Right kidney (tissue), 1 donor: ENCODE measurements at regions not wholly inside any gene's neighbourhood (a gene's known extent, or its start where the extent isn't known, plus 50 kb on each side); places are given as distances from the start of the nearest gene placed in this dataset.
"Not testable (repeated sequence)": the region's sequence is repeated elsewhere in the genome, so short reads cannot be mapped to it uniquely, and the experiment has no call there.

Experiments
- DNase-seq: peaks from one replicate; pipeline ENCODE4 v3.0.0-alpha.2; 2016

DNA sequence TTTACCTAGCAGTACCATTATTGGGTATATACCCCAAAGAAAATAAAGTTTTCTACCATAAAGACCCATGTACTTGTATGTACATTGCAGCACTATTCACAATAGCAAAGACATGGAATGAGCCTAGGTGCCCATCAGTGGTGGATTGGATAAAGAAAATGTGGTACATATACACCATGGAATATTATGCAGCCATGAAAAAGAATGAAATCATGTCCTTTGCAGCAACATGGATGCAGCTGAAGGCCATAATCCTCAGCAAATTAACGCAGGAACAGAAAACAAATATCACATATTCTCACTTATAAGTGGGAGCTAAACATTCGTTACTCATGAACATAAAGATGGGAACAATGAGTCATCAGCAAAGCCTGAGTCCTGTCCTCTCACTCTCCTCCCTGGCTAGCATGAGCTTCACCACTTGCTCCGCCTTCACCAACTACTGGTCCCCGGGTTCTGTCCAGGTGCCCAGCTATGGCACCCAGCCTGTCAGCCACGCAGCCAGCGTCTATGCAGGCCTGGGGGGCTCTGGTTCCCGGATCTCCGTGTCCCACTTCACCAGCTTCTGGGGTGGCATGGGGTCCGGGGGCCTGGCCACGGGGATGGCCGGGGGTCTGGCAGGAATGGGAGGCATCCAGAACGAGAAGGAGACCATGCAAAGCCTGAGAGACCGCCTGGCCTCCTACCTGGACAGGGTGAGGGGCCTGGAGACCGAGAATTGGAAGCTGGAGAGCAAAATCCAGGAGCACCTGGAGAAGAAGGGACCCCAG is 562.1 kb downstream of the ZNF674 start:
- not testable (repeated sequence) for DNase-seq

DNA sequence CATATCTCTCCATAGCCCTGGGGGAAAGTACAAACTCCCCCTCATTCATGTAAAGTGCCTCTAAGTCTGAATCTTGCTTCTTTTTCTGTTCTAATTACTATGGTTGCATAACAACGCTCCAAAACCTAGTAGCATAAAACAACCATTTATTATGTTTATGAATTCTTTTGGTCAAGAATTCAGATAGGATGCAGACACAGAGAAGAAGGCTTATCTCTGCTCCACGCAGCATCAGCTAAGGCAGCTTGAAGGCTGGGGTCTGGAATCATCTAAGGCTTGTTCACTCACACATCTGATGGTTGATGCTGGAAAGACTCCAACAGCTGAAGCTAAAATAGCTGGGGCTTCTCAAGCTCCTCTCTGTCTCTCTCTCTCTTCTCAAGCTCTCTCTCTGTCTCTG is 564.5 kb downstream of the ZNF674 start:
- no peak for DNase-seq

DNA sequence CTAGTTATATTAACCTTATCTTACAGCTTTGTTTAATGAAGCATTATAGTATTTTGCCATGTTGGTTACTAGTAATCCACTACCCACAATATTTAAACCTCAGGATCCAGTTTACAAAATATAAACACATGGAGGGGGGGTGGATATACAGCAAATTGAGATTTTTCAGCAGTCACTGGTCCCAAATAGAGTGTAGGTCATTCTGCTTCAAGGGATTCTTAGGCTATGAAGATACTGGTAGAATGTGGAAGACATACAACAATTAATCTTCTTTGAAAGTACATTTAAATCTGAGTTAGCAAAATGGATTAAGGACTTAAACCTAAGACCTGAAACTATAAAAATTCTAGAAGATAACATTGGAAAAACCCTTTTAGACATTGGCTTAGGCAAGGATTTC is 569.6 kb downstream of the ZNF674 start:
- DNase-seq = no peak

DNA sequence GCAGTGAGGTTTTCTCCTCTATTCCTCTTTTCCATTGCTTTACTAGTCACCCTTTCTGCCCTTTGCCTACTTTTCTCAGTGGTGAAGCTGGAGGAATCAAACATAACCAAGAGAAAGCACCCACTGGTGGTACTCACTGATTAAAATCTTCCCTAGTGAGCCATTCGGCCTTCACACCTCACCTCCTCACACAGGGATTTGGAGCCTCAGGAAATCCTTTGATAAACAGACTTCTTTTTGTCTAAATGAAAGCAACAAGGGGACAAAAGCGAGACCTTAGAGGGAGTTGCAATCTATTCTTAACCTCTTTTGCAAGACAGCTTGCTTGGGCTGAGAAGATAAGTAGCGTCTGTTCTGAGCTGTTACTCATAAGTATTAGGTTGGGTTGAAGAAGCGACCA is 572.6 kb downstream of the ZNF674 start:
- DNase-seq = no peak

DNA sequence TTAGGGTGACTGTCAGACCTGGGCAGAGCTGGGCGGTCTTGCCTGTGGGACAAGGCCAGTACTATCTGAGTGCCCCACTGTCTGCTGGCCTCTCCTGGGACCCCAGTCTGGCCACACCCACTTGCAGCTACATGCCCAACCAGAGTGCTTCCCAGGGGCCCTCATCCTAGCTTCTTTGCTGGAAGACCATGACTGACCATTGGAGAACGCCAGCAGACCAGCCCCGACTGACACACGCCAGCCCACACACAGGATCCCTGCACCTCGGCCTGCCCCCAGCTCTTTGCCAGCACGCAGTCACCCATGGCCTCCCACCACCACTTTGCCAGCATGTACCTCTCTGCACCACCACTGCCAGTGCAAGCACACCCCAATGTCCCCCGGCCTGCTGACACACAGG is 585.7 kb downstream of the ZNF674 start:
- no peak for DNase-seq

DNA sequence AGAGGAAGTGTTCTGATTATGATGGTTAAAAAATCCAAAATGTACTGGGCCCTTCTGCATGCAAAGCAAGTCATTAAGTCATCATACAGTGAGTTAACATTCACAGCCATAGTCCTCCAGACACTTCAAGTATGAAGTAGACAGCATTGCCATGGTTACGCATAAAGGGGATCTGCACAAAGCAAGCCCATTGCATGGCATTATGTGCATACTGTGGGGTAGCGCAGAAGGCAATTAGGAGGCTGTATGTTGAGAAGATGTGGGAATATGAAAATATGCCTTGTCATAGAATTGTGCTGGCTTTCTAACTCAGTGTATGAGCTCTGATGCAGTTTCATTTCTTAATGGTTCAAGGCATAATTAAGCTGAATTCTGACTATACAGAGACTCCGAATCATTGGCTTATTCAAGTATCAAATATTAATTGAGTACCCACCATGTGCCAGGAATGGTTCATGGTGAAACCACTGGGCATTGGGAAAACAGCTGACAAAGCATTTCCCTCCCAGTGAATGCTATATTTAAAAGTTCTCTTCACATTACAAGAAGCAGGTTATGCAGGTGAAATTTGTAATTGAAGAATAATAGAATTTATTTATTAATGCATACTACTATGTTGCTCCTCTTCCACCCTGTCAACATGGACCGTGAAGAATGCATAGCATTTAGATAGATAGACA is 588.9 kb downstream of the ZNF674 start:
- DNase-seq = no peak

DNA sequence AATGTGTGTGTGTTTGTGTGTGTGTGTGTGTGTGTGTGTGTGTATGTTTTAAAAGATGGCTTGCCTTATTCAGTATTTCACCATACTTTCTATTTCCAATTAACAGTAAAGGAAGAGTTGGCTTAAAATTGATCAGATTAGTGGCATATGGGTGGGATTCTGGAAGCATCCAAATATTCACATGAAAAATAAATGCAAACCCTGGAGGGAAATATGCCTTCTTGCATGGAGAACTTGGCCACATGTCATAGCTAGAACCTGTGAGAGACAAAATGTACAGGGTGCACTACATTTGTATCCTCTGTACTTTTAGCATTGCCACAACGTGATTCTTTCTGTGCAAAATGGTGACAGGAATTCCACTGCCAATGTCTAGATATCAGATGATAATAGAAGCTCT is 589.6 kb downstream of the ZNF674 start:
- DNase-seq = no peak

DNA sequence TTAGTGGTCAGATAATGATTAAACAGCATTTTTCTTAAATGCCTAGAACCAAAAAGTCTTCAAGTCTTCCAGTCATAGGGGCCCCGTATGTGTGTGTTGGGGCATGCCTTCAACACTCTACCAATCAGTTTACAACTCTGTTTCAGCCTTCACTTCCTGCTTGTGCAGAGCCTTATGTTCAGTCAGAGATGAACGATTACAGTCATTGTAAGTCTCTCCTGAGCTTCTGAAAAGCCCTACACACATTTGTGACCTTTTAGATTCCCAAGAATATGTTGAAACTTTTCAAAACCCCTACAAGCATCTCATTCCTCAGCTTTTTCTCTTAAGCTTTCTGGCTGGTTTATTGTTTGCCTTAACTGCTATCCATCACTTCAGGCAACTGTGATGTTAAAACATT is 591.2 kb downstream of the ZNF674 start:
- DNase-seq = no peak

DNA sequence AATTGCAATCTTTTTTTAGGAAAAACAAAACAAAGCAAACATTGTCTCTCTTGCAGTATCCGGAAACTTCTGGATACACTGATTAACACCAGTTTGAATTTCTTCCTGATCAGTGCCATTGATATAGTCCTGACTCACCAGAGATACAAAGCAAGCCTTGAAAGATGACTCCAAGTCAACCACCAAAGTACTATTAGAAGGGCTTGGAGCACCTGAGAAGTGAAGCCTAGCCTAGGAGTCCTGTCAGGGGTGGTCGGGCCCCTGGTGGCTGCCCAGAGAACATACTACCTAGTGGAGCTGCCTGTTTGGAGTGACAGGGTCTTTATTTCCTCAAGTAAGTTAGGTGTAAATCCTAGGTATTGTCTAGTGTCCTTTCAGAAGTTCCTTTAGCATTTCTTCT is 593.2 kb downstream of the ZNF674 start:
- no peak for DNase-seq

DNA sequence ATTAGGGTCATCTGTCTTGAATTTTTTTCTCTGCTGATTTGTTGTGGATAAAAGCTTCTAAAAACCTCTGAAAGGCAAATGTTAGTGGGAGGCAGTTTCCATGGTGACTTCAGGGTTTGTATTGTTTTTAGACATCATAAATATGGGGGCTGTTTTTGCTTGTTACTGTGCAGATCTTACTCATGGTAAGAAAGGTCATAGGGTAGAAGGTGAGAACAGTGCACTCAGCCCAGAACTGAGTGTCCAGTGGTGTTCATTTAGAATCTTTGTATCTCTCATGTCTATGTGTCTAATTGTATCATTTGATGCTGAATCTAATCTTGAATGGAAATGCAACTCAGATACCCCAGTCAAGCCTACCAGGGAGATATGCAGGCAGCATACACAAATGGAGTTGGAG is 609.8 kb downstream of the ZNF674 start:
- DNase-seq = no peak

DNA sequence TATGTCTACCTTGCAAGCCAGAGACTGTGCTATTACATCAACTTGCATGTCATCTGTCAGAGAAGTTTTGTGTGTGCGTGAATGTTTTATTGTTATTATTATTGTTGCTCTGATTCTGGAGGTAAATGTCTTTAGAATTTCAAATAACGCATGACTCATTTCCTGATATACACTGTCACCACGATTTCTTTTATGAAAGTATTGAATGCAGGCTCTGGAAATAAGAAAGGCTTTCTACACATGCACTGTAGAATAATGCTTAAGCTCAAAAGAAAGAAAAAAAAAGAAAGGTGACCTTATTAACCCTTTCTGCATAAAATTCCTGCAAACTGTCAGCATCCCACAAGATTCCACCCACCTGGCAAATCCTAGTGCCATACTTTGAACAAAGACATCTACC is 632.9 kb downstream of the ZNF674 start:
- no peak for DNase-seq

DNA sequence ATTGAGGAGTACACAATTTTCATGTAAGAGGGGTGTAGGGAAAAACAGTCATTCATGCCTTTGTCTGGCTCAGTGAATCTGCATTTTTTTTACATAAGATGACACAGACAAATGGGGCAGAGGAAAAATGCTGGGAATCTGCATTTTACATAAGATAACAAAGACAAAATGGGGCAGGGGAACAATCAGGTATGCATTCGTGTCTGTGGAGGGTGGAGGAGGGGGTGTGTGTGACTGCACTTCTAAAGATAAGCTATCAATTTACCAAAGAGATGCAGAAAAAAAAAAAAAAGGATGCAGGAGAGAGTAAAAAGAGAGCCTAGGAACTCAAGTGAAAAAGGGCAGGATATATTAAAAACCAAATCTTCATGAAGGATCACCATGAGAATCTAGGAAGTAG is 637.4 kb downstream of the ZNF674 start:
- DNase-seq = no peak

DNA sequence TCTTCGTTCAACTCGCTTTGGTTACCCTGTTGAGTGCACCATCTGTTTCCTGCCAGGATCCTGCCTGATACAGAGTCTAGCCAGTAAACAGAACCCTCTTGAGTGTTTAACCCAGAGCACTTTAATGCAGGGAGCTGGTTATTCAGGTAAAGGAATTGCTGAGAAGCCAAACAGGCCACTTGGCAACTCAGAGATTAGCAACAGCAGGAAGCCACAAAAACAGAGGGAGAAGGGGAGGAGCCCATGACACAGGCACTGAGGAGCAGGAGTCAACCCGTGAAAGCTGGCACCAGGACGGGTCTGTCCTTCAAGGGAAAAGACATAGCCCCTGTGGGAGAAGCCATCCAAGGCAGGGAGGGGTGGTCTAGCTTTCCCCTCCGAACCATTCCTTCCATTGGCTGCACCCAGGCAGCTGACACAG is 641.4 kb downstream of the ZNF674 start:
- DNase-seq = no peak

DNA sequence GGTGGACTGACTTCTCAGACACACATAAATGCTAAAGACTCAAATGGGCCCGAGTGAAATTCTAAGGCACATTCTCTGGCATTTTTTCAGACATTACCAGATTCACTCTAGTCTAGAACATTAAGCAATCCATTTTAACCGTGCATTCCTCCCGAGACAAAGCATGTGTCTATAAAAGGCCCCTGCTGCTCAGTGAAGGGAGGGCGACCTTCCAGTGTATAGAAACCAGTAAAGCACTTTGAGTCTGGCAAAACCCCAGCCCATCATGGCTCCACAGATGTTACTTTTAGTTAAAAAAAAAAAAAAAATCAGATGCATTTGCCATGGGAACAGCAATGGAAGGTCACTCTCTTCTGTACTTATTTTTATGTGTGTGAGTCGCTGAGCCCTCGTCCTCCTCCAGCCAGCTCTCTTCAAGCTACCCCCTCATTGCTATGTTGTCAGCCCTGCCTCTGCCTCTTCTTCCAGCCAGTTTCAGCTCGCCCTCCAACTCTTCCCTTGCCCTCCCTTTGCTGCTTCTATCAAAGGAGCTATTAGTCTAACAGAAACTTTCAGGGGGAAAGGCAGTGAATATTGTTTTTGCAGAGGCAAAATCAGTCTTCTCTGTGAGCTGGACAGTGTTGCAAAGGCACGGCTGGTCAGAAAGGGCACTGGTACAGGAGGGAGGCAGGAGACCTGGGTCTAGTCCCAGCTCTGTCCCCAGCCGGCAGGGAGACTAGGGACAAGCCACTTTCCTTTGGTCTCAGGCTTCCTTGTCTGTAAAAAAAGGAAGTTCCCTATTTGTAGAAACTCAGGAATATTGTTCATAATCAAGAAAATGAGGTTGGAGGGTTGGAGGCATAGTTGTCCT is 644.2 kb downstream of the ZNF674 start:
- DNase-seq = no peak

DNA sequence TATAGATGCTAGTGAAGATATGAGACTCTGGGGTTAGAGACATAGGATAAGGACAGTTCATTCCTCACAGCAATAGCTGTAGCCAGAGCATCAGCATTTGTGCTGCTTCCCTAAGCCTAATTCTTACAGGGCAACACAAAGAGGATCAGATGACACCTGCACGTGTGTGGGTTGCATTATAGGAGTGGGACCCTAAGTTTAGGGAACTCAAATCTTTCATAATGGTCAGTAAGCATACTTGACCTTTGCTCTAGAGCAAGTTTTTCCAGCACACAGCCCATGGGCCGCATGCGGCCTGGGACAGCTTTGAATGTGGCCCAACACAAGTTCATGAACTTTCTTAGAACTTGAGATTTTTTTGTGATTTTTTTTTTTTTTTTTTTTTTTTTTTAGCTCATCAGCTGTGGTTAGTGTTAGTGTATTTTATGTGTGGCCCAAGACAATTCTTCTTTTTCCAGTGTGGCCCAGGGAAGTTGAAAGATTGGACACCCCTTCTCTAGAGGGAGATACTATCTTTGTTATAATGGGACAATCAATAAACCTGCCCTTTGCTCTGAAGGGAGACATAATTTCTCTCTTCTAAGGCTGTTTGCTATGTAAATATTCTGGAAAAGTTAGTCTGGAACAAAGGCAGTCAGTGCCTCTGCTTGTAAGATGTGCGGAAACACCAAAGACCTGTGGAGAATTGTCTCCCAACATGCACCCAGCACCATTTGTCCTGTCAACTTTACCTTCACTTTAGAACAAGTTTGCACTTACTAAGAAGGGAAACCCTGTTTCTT is 650.2 kb downstream of the ZNF674 start:
- no peak for DNase-seq

DNA sequence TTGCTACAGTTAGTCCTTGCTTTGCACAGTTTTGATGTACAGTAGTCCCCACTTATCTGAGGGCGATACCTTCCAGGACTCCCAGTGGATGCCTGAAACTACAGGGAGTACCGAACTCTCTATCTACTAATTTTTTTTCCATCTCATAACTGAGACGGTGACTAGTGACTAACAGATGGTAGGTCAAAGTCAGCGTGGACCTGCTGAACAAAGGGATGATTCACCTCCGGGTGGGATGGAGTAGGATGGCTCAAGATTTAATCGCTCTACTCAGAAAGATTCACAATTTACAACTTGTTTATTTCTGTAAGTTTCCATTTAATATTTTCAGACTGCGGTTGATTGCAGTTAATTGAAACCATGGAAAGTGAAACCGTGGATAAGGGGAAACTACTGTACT is 655.8 kb downstream of the ZNF674 start:
- DNase-seq = no peak

DNA sequence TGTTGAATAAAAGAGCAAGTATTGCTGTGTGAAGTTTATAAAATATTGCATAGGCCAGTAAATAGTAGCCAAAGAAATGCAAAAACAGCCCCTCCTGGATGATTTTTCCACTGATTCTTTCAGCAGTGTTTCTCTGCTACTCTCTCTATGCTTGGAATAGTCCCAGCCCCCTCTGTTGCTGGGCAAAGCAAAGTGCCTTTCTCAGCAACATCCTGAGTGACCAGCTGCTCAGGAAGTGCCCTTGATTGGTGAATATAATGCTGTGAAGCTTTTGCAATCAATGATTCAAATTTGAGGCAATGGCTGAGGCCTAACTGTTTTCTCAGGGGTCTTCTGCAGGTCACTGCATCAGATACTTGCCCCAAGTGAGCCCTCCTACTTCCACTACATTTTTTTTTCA is 656.7 kb downstream of the ZNF674 start:
- DNase-seq = no peak

DNA sequence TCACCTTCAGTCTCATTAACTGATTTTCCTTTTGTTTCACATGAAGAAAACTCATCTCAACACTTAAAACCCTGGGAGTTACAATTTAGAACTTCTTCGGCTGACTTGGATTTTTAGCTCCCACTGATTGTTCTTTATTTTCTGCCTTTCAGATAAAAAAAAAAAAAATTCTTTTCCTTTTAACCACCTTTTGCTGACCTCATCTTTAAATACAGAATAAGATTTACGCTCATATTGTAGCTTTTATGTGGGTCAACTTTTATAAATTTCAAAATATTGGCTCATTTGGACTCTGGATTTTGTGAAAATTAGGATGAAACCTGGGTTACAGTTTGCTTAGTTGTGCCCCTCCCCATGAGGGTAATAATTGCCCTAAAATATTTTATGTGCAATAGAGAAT is 659.3 kb downstream of the ZNF674 start:
- DNase-seq = no peak

DNA sequence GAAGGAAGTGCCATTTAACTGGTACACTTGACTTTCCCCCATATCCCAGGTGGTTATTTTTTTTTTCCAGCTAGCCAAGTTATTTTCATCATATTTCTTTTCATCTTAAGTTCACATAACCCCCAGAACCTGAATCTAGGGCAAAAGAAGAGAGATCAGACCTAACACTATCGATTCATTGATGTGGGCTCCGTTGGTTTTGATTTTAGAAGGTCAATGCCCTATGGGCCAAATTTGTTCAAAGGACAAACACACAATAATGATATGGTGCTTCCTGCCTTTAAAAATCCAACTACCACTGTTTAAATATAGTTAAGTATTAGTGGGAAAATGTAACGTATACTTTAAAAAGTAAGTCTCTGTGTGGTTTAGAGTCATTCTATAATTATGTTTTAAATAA is 665.7 kb downstream of the ZNF674 start:
- no peak for DNase-seq

DNA sequence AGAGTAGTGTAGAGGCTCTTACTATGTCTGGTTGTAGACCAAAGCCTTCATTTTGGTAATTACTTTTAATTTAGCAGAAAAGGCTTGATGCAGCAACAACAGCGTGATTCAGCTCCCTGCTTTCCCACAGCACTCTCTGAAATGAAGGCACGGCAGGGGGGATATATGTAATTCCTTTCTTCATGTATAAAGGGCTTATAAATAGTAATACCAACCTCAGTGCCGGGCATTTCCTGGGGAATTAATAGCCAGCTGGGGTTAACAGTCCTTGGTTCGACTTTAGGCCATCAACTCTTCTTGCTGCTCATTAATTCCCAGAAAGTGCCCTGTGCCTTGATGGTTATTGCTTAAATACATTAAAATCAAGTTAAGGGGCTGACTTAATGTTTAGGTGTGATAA is 669.0 kb downstream of the ZNF674 start:
- no peak for DNase-seq

DNA sequence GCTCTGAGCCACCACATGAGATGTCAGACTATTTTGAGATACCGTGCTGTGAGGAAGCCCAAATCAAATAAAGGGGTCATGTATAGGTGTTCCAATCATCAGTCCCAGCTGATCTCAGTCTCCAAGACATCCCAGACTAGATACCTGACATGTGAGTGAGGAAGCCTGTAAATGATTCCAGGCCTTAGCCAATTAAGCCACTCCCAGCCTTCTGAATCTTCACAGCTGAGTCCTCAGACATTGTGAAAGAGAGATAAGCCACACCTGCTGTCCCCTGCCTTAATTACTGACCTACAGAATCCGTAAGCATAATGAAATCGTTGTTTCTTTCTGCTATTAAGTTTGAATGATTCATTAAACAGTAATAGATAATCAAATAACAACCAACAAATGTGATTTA is 671.4 kb downstream of the ZNF674 start:
- no peak for DNase-seq

DNA sequence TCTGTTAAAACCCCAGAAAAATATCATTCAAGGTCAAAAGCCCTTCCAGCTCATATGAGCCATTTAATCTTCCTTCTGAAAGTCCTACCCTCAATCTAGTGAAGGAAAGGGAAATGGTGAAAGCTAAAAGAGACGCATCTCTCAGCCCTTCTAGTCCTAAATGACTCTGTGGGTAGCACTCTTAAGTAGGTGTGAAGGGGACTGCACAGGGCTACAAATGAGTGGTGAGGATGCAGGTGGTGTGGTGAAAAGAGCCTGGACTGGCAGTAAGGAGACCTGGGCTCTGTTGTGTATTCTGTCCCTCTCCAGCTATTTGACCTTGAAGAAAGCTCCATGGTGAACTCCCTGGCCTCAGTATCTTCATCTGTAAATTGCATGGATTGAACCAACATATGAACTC is 671.8 kb upstream of the DIPK2B start:
- no peak for DNase-seq

DNA sequence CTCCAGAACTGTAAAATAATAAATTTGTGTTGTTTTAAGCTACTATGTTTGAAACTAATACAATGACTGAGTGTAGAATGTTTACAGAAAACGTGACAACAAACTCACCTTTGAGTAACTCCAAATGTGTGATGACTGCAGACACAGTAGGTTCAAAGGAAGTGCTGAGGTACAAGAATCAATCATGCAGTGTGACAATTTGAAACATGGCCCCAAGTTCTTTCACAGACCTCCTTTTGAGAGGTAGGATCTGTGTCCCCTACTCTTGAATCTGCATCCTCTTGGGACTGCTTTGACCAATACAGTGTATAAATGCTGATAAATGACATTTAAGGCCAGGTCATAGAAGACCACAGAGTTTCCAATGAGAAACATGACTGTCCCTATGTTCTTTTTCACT is 667.7 kb upstream of the DIPK2B start:
- DNase-seq = no peak
